ENCODE measurements at regions not wholly inside any gene's neighbourhood (a gene's known extent, or its start where the extent isn't known, plus 50 kb on each side); places are given as distances from the start of the nearest gene placed in this dataset.

- H3K27ac ChIP-seq: peak overlapping the region in 1 of 2 donors; percentile 45
- H3K9me3 ChIP-seq: no peaks in the 10 kb centered on the region
- intact Hi-C loops (cut with DNase I; ENCODE audit: low total_unique reads): no loop called here
- no peak for DNase-seq (ENCODE audit: low spot score in 2 of 2)
- TF ChIP-seq POLR2AphosphoS5 (IDR thresholded peaks at IDR 0.05) (no peak), CTCF (IDR thresholded peaks at IDR 0.05) (no peak), POLR2A (IDR thresholded peaks at IDR 0.05) (no peak)
- no peaks in the 10 kb centered on the region for H3K36me3 ChIP-seq
- no peak overlapping the region for H3K4me3 ChIP-seq
- no peaks in the 10 kb centered on the region for H3K27me3 ChIP-seq
- no peaks in the 10 kb centered on the region for H3K4me1 ChIP-seq
These were observed 201.2 kb downstream of the CHIC2 start for GRCh38 chr4:53863158-53863557.

GRCh38 chr4:53861856-53862610, 202.4 kb downstream of the CHIC2 start:
- Histone ChIP-seq H3K36me3 (no peaks in the 10 kb centered on the region), H3K4me3 (no peak overlapping the region), H3K9me3 (no peaks in the 10 kb centered on the region), H3K27ac (peak overlapping the region in 1 of 2 donors; percentile 45), H3K27me3 (no peaks in the 10 kb centered on the region), H3K4me1 (no peaks in the 10 kb centered on the region)
- TF ChIP-seq POLR2A (IDR thresholded peaks at IDR 0.05) (no peak), CTCF (IDR thresholded peaks at IDR 0.05) (no peak), POLR2AphosphoS5 (IDR thresholded peaks at IDR 0.05) (no peak)
- DNase-seq (ENCODE audit: low spot score in 2 of 2): no peak
- intact Hi-C loops (cut with DNase I; ENCODE audit: low total_unique reads): no loop called here

- Histone ChIP-seq H3K36me3 (no peaks in the 10 kb centered on the region), H3K27ac (no peak overlapping the region), H3K9me3 (no peaks in the 10 kb centered on the region), H3K4me3 (no peak overlapping the region), H3K27me3 (no peaks in the 10 kb centered on the region), H3K4me1 (no peaks in the 10 kb centered on the region)
- TF ChIP-seq POLR2A (IDR thresholded peaks at IDR 0.05) (no peak), CTCF (IDR thresholded peaks at IDR 0.05) (no peak), POLR2AphosphoS5 (IDR thresholded peaks at IDR 0.05) (no peak)
- intact Hi-C loops (cut with DNase I; ENCODE audit: low total_unique reads): no loop called here
- no peak for DNase-seq (ENCODE audit: low spot score in 2 of 2)
These were observed 205.1 kb downstream of the CHIC2 start for GRCh38 chr4:53859305-53859704.

GRCh38 chr4:53858744-53859143, 205.7 kb downstream of the CHIC2 start:
- Histone ChIP-seq H3K4me3 (no peak overlapping the region), H3K9me3 (no peaks in the 10 kb centered on the region), H3K36me3 (no peaks in the 10 kb centered on the region), H3K27me3 (no peaks in the 10 kb centered on the region), H3K4me1 (no peaks in the 10 kb centered on the region), H3K27ac (no peak overlapping the region)
- TF ChIP-seq POLR2AphosphoS5 (IDR thresholded peaks at IDR 0.05): no peak
- TF ChIP-seq POLR2A (IDR thresholded peaks at IDR 0.05): no peak
- intact Hi-C loops (cut with DNase I; ENCODE audit: low total_unique reads): no loop called here
- DNase-seq (ENCODE audit: low spot score in 2 of 2): no peak

GRCh38 chr4:53855581-53856250, 208.7 kb downstream of the CHIC2 start:
- TF ChIP-seq POLR2A (IDR thresholded peaks at IDR 0.05) (no peak), CTCF (IDR thresholded peaks at IDR 0.05) (no peak), POLR2AphosphoS5 (IDR thresholded peaks at IDR 0.05) (no peak)
- no peaks in the 10 kb centered on the region for H3K4me1 ChIP-seq
- H3K4me3 ChIP-seq: no peak overlapping the region
- no peak for DNase-seq (ENCODE audit: low spot score in 2 of 2)
- no peaks in the 10 kb centered on the region for H3K36me3 ChIP-seq
- H3K27ac ChIP-seq: peak overlapping the region in 1 of 2 donors; percentile 81
- intact Hi-C loops (cut with DNase I; ENCODE audit: low total_unique reads): no loop called here
- no peaks in the 10 kb centered on the region for H3K27me3 ChIP-seq
- H3K9me3 ChIP-seq: no peaks in the 10 kb centered on the region
